ENCODE measurements at regions not wholly inside any gene's neighbourhood (a gene's known extent, or its start where the extent isn't known, plus 50 kb on each side); places are given as distances from the start of the nearest gene placed in this dataset.
"Not testable (repeated sequence)": the region's sequence is repeated elsewhere in the genome, so short reads cannot be mapped to it uniquely, and the experiment has no call there.

DNA sequence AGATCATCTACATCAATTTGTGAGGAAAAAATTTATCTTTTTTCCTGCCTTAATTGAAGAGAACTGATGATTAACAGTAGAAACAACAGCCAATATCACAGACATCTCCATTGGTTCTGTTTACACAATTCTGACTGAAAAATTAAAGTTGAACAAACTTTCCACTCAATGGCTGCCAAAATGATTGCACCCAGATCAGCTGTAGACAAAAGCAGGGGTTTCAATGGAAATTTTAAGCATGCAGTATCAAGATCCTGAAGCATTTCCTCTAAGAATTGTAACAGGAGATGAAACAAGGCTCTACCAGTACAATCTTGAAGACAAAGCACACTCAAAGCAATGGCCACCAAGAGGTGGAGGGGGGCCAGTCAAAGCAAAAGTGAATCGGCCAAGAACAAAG is 231.6 kb upstream of the KRR1 start:
- Histone ChIP-seq H2AFZ (replicated peaks) (no peak overlapping the region), H3K79me2 (ENCODE audit: low read depth) (no peaks in the 10 kb centered on the region), H4K20me1 (ENCODE audit: low read depth) (no peaks in the 10 kb centered on the region), H3K9me3 (ENCODE audit: low read depth) (no peaks in the 10 kb centered on the region), H3K9ac (no peak overlapping the region), H3K4me3 (no peak overlapping the region), H3K4me2 (no peak overlapping the region), H3K36me3 (no peaks in the 10 kb centered on the region), H3K27ac (no peak overlapping the region), H3K4me1 (no peaks in the 10 kb centered on the region), H3K27me3 (no peaks in the 10 kb centered on the region), H3F3A (ENCODE audit: low read depth) (no peaks in the 10 kb centered on the region)
- Mint-ChIP-seq H3K4me1 (peaks cover 9% of the 10 kb centered on the region), H3K27ac (no peak overlapping the region), H3K4me3 (no peak overlapping the region), H3K9me3 (peaks cover 2% of the 10 kb centered on the region), H3K36me3 (no peaks in the 10 kb centered on the region), H3K27me3 (ENCODE audit: insufficient read depth, low read depth) (peaks cover 8% of the 10 kb centered on the region)
- no peak for DNase-seq (ENCODE audit: low spot score)
- TF ChIP-seq, protein P1, sequence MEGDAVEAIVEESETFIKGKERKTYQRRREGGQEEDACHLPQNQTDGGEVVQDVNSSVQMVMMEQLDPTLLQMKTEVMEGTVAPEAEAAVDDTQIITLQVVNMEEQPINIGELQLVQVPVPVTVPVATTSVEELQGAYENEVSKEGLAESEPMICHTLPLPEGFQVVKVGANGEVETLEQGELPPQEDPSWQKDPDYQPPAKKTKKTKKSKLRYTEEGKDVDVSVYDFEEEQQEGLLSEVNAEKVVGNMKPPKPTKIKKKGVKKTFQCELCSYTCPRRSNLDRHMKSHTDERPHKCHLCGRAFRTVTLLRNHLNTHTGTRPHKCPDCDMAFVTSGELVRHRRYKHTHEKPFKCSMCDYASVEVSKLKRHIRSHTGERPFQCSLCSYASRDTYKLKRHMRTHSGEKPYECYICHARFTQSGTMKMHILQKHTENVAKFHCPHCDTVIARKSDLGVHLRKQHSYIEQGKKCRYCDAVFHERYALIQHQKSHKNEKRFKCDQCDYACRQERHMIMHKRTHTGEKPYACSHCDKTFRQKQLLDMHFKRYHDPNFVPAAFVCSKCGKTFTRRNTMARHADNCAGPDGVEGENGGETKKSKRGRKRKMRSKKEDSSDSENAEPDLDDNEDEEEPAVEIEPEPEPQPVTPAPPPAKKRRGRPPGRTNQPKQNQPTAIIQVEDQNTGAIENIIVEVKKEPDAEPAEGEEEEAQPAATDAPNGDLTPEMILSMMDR (IDR thresholded peaks at IDR 0.05): no peak
- no peak for TF ChIP-seq EZH2phosphoT487 (IDR thresholded peaks at IDR 0.05)
- no peak for TF ChIP-seq EZH2 (IDR thresholded peaks at IDR 0.05)

DNA sequence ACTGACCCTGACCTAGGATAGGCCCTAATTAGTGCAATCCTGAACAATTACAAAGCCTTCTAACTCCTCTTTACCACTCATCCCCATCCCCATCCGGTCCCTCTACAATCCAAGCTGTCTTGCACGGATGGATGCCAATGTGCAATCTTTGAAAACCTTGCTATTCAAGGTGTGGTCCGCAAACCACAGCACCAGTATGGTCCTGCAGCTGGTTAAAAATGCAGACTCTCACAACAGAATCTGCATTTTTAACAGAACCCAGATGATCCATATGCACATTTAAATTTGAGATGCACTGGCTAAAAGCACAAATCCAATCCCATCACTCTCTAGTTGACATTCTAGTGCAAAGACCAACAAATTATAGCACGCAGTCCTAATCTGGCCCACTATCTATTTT is 230.6 kb upstream of the KRR1 start:
- Histone ChIP-seq H3K4me1 (no peaks in the 10 kb centered on the region), H3K9me3 (ENCODE audit: low read depth) (no peaks in the 10 kb centered on the region), H3K27ac (no peak overlapping the region), H3K9ac (no peak overlapping the region), H3K27me3 (no peaks in the 10 kb centered on the region), H3K36me3 (no peaks in the 10 kb centered on the region), H3K4me2 (no peak overlapping the region), H3K79me2 (ENCODE audit: low read depth) (no peaks in the 10 kb centered on the region), H3K4me3 (no peak overlapping the region), H2AFZ (replicated peaks) (no peak overlapping the region), H4K20me1 (ENCODE audit: low read depth) (no peaks in the 10 kb centered on the region), H3F3A (ENCODE audit: low read depth) (no peaks in the 10 kb centered on the region)
- Mint-ChIP-seq H3K36me3 (no peaks in the 10 kb centered on the region), H3K4me1 (peaks cover 13% of the 10 kb centered on the region), H3K9me3 (peaks cover 2% of the 10 kb centered on the region), H3K27me3 (ENCODE audit: insufficient read depth, low read depth) (peaks cover 8% of the 10 kb centered on the region), H3K4me3 (no peak overlapping the region), H3K27ac (no peak overlapping the region)
- no peak for DNase-seq (ENCODE audit: low spot score)
- TF ChIP-seq EZH2phosphoT487 (IDR thresholded peaks at IDR 0.05) (no peak), EZH2 (IDR thresholded peaks at IDR 0.05) (no peak)
- TF ChIP-seq, protein P1 (IDR thresholded peaks at IDR 0.05): no peak

DNA sequence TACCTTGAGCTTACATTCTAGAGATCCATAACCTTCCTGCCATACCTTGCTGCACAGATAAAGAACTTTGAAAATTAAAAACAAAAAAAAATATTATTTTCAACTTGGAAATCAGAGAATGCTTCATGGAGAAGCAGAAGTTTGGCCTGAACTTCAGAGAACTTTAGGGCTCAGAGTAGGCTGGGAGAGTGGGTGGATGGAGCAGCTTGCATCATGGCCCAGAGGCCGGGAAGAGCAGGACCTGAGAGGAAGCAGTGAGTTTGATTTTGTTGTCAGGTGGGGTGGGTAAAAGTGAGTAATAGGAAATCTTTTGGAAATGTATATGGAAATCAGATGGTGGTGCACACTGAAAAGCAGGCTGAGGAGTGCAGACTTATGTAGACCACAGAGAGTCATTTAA is 228.5 kb upstream of the KRR1 start:
- H3K4me1 ChIP-seq: no peaks in the 10 kb centered on the region
- H3K27ac ChIP-seq: no peak overlapping the region
- no peaks in the 10 kb centered on the region for H3K79me2 ChIP-seq (ENCODE audit: low read depth)
- no peak for DNase-seq (ENCODE audit: low spot score)
- H3F3A ChIP-seq (ENCODE audit: low read depth): no peaks in the 10 kb centered on the region
- peaks cover 2% of the 10 kb centered on the region for H3K9me3 Mint-ChIP-seq
- no peaks in the 10 kb centered on the region for H3K9me3 ChIP-seq (ENCODE audit: low read depth)
- no peaks in the 10 kb centered on the region for H3K36me3 Mint-ChIP-seq
- no peak overlapping the region for H3K9ac ChIP-seq
- peaks cover 13% of the 10 kb centered on the region for H3K4me1 Mint-ChIP-seq
- H3K27me3 Mint-ChIP-seq (ENCODE audit: insufficient read depth, low read depth): peaks cover 8% of the 10 kb centered on the region
- no peak overlapping the region for H3K27ac Mint-ChIP-seq
- TF ChIP-seq EZH2 (IDR thresholded peaks at IDR 0.05) (no peak), EZH2phosphoT487 (IDR thresholded peaks at IDR 0.05) (no peak)
- TF ChIP-seq, protein P1 (IDR thresholded peaks at IDR 0.05): no peak
- H3K4me3 ChIP-seq: no peak overlapping the region
- H4K20me1 ChIP-seq (ENCODE audit: low read depth): no peaks in the 10 kb centered on the region
- H2AFZ ChIP-seq (replicated peaks): no peak overlapping the region
- H3K27me3 ChIP-seq: no peaks in the 10 kb centered on the region
- no peak overlapping the region for H3K4me2 ChIP-seq
- H3K4me3 Mint-ChIP-seq: no peak overlapping the region
- no peaks in the 10 kb centered on the region for H3K36me3 ChIP-seq

DNA sequence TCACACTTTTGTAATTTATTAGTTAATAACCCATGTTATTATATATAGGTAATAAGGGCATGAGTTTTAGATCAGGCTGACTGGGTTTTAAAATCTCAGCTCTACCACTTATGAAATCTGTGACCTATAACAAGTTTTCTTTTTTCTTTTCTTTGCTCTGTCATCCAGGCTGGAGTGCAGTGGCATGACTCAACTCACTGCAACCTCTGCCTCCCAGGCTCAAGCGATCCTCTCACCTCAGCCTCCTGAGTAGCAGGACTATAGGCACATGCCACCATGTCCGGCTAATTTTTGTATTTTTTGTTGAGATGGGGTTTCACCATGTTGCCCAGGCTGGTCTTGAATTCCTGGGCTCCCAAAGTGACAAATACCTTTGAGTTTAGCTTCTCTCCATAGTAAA is 227.7 kb upstream of the KRR1 start:
- not testable (repeated sequence) for H3K27me3 Mint-ChIP-seq (ENCODE audit: insufficient read depth, low read depth); DNase-seq (ENCODE audit: low spot score); H3K4me1 ChIP-seq; H3K9me3 Mint-ChIP-seq; H3K27ac ChIP-seq; H2AFZ ChIP-seq (replicated peaks); H3K9me3 ChIP-seq (ENCODE audit: low read depth); H3K4me3 ChIP-seq; H3K36me3 Mint-ChIP-seq; H3K4me3 Mint-ChIP-seq; H4K20me1 ChIP-seq (ENCODE audit: low read depth); H3F3A ChIP-seq (ENCODE audit: low read depth); H3K27me3 ChIP-seq; H3K36me3 ChIP-seq; H3K27ac Mint-ChIP-seq; H3K79me2 ChIP-seq (ENCODE audit: low read depth); H3K4me2 ChIP-seq; H3K9ac ChIP-seq
- peaks cover 13% of the 10 kb centered on the region for H3K4me1 Mint-ChIP-seq
